AG04449 (cell line): ENCODE measurements at regions not wholly inside any gene's neighbourhood (a gene's known extent, or its start where the extent isn't known, plus 50 kb on each side); places are given as distances from the start of the nearest gene placed in this dataset.

Experiments
- CTCF ChIA-PET: fragments of 350-600 bp; formaldehyde crosslinking; extraction: SDS; loops from one replicate; lab custom pipeline; 2021; ENCODE audit warnings: antibody characterized with exemption; lab: Yijun Ruan, JAX
- POLR2A ChIA-PET: fragments of 400-600, 350-600 bp; formaldehyde crosslinking; extraction: SDS; loops from one replicate; lab custom pipeline; 2020; ENCODE audit warnings: antibody characterized with exemption, inconsistent platforms; lab: Yijun Ruan, JAX
- DNase-seq: peaks from one replicate; pipeline ENCODE4 v3.0.0-alpha.2; 2010; ENCODE audit warnings: low read depth, low spot score
- H3K4me3 ChIP-seq: 2 replicates; pipeline ENCODE4 v1.5.1; 2011; ENCODE audit warnings: low read depth, mild to moderate bottlenecking, control low read depth, low read length
- CTCF ChIP-seq: IDR thresholded peaks from one replicate; pipeline ENCODE4 v1.5.1; 2011; ENCODE audit warnings: mild to moderate bottlenecking, moderate library complexity, low read length, control low read depth, inconsistent platforms; ENCODE audit not compliant: insufficient read depth; ENCODE audit errors: missing control alignments

GRCh38 chr22:44428941-44429830 is 68.8 kb downstream of the RTL6 start:
- DNase-seq: no peak
- no peak for TF ChIP-seq CTCF
- CTCF ChIA-PET: no interaction called here
- POLR2A ChIA-PET: no interaction called here
- no peak overlapping the region for H3K4me3 ChIP-seq

- DNase-seq: no peak
- no peak for TF ChIP-seq CTCF
- POLR2A ChIA-PET: no interaction called here
- H3K4me3 ChIP-seq: no peak overlapping the region
- CTCF ChIA-PET: no interaction called here
These were observed 70.2 kb downstream of the RTL6 start for GRCh38 chr22:44427611-44428470.

GRCh38 chr22:44426981-44427380 is 71.1 kb downstream of the RTL6 start:
- ChIA-PET POLR2A (no interaction called here), CTCF (no interaction called here)
- no peak for TF ChIP-seq CTCF
- DNase-seq: no peak
- H3K4me3 ChIP-seq: no peak overlapping the region

GRCh38 chr22:44425694-44426045 is 72.4 kb downstream of the RTL6 start:
- no peak overlapping the region for H3K4me3 ChIP-seq
- POLR2A ChIA-PET: no interaction called here
- DNase-seq: no peak
- TF ChIP-seq CTCF: no peak
- CTCF ChIA-PET: no interaction called here

GRCh38 chr22:44424867-44425693 is 73.0 kb downstream of the RTL6 start:
- no peak for DNase-seq
- H3K4me3 ChIP-seq: no peak overlapping the region
- POLR2A ChIA-PET: no interaction called here
- CTCF ChIA-PET: no interaction called here
- TF ChIP-seq CTCF: no peak
